ENCODE measurements at regions not wholly inside any gene's neighbourhood (a gene's known extent, or its start where the extent isn't known, plus 50 kb on each side); places are given as distances from the start of the nearest gene placed in this dataset.
A peak's percentile ranks its signal among the peaks of the same experiment; 100 is the strongest.

- WGBS (ENCODE audit: missing lambda C conversion rate): 2% methylated on average over 3 of the region's 3 CpGs
- CTCF ChIA-PET: interaction anchor here (0.7 to 2.1 kb wide), 6 partner anchors 8 to 191 kb away, joined by 3 to 6 read pairs (median 3); no protein-coding TSS in a partner anchor
- Histone ChIP-seq H3K27ac (no peak overlapping the region), H3K4me3 (no peak overlapping the region), H3K9me3 (no peaks in the 10 kb centered on the region), H3K4me2 (no peak overlapping the region), H3K4me1 (peaks cover 4% of the 10 kb centered on the region; the same call in 2 of the 3 replicates)
- POLR2A ChIA-PET: no interaction called here
- TF ChIP-seq RAD21 (conservative IDR thresholded peaks at IDR 0.05 in 1 of 2, IDR thresholded peaks at IDR 0.05 in 1 of 2) (peak; percentile 54 to 69), CBX2 (IDR thresholded peaks at IDR 0.05; ENCODE audit: borderline replicate concordance, low read depth) (no peak), JUN (IDR thresholded peaks at IDR 0.05) (no peak), MYC (IDR thresholded peaks at IDR 0.05; ENCODE audit: borderline replicate concordance, low read length) (no peak), SMC3 (IDR thresholded peaks at IDR 0.05) (peak; percentile 47; the same call in 2 of the 3 replicates)
- TF ChIP-seq, protein P1, sequence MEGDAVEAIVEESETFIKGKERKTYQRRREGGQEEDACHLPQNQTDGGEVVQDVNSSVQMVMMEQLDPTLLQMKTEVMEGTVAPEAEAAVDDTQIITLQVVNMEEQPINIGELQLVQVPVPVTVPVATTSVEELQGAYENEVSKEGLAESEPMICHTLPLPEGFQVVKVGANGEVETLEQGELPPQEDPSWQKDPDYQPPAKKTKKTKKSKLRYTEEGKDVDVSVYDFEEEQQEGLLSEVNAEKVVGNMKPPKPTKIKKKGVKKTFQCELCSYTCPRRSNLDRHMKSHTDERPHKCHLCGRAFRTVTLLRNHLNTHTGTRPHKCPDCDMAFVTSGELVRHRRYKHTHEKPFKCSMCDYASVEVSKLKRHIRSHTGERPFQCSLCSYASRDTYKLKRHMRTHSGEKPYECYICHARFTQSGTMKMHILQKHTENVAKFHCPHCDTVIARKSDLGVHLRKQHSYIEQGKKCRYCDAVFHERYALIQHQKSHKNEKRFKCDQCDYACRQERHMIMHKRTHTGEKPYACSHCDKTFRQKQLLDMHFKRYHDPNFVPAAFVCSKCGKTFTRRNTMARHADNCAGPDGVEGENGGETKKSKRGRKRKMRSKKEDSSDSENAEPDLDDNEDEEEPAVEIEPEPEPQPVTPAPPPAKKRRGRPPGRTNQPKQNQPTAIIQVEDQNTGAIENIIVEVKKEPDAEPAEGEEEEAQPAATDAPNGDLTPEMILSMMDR (IDR thresholded peaks at IDR 0.05): peak; percentile 42; the same call in 2 of the 3 replicates
- DNase-seq (ENCODE audit: low read depth in 1 of 2, low spot score in 1 of 2) (no peak), FAIRE-seq (no peak), ATAC-seq (no peak)
Measured at GRCh38 chr7:125059861-125060456, 130.3 kb upstream of the POT1 start.

DNA sequence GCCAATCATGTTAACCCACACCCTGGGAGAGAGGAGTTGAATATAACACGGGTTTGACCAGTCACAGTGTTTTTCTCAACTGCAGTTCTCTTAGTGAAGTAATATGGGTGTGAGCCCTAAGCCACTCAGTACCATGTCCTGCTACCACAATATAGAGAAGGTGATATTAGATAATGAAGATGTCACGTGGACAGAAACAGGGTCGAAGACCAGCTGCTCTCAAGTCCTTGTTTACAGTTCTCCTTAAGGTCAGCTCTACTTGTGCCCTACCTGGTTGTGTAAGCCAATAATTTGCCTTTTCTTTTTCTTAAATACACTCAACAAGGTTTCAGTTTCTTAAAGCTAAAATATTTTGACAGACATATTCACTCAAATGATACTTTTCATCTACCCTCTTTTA lies 128.3 kb upstream of the POT1 start:
- Histone ChIP-seq H3K4me2 (no peak overlapping the region), H3K27ac (no peak overlapping the region), H3K4me3 (no peak overlapping the region), H3K4me1 (peaks cover 4% of the 10 kb centered on the region; the same call in 2 of the 3 replicates), H3K9me3 (no peaks in the 10 kb centered on the region)
- no peak for TF ChIP-seq ZNF302 (CRISPR knock-in tag; IDR thresholded peaks at IDR 0.05)
- TF ChIP-seq CBX2 (IDR thresholded peaks at IDR 0.05; ENCODE audit: borderline replicate concordance, low read depth): no peak
- no peak for TF ChIP-seq TP53 (CRISPR knock-in tag; IDR thresholded peaks at IDR 0.05)
- no peak for TF ChIP-seq POLR2A (IDR thresholded peaks at IDR 0.05; ENCODE audit: low read length)
- TF ChIP-seq, protein P2, sequence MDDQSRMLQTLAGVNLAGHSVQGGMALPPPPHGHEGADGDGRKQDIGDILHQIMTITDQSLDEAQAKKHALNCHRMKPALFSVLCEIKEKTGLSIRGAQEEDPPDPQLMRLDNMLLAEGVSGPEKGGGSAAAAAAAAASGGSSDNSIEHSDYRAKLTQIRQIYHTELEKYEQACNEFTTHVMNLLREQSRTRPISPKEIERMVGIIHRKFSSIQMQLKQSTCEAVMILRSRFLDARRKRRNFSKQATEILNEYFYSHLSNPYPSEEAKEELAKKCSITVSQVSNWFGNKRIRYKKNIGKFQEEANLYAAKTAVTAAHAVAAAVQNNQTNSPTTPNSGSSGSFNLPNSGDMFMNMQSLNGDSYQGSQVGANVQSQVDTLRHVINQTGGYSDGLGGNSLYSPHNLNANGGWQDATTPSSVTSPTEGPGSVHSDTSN (IDR thresholded peaks at IDR 0.05): no peak
- no peak for TF ChIP-seq ZC3H11A (IDR thresholded peaks at IDR 0.05)
- TF ChIP-seq FOSL2 (IDR thresholded peaks at IDR 0.05): no peak
- no peak for TF ChIP-seq FOSL2 (CRISPR knock-in tag; IDR thresholded peaks at IDR 0.05)
- no peak for TF ChIP-seq RCOR1 (IDR thresholded peaks at IDR 0.05; ENCODE audit: low read depth, low read length)
- no peak for TF ChIP-seq EP300 (IDR thresholded peaks at IDR 0.05)
- TF ChIP-seq RARB (CRISPR knock-in tag; IDR thresholded peaks at IDR 0.05): no peak
- TF ChIP-seq NFE2L2 (conservative IDR thresholded peaks at IDR 0.05; ENCODE audit: low read length): no peak
- TF ChIP-seq ZSCAN20 (CRISPR knock-in tag; IDR thresholded peaks at IDR 0.05): no peak
- TF ChIP-seq FOXS1 (CRISPR knock-in tag; IDR thresholded peaks at IDR 0.05): no peak
- TF ChIP-seq ELK1 (IDR thresholded peaks at IDR 0.05; ENCODE audit: low read depth, low read length): no peak
- no peak for TF ChIP-seq PHF8 (IDR thresholded peaks at IDR 0.05; ENCODE audit: borderline replicate concordance, low read depth)
- TF ChIP-seq KDM1A (IDR thresholded peaks at IDR 0.05; ENCODE audit: low read depth): no peak
- no peak for TF ChIP-seq SMC3 (IDR thresholded peaks at IDR 0.05)
- TF ChIP-seq REST (IDR thresholded peaks at IDR 0.05): no peak
- no peak for TF ChIP-seq HDAC2 (IDR thresholded peaks at IDR 0.05)
- CTCF ChIA-PET: no interaction called here
- POLR2A ChIA-PET: no interaction called here
- ATAC-seq: no peak
- FAIRE-seq: no peak
- no peak for DNase-seq (ENCODE audit: low read depth in 1 of 2, low spot score in 1 of 2)
- 6% methylated on average over 3 of the region's 3 CpGs for WGBS (ENCODE audit: missing lambda C conversion rate)
